ENCODE measurements at regions not wholly inside any gene's neighbourhood (a gene's known extent, or its start where the extent isn't known, plus 50 kb on each side); places are given as distances from the start of the nearest gene placed in this dataset.

DNA sequence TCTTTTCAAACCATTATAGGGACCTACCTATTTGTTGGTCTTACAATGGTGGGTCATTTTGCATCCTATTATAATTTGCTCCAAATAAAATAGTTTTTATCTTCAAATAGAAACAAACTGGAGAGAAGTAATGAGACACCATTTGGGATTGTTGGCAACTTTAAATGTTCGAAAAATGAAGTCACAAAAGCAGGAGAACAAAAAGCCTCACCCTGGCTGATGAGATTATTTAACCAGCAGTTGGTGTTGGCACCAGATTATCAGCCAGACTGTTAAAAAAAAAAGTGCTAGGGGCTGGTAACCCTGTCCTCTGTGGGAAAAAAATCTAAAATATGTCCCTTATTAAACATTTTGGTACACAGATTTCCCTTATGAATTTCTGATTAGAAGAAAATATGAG is 100.3 kb downstream of the DCK start:
- TF ChIP-seq, protein P1, sequence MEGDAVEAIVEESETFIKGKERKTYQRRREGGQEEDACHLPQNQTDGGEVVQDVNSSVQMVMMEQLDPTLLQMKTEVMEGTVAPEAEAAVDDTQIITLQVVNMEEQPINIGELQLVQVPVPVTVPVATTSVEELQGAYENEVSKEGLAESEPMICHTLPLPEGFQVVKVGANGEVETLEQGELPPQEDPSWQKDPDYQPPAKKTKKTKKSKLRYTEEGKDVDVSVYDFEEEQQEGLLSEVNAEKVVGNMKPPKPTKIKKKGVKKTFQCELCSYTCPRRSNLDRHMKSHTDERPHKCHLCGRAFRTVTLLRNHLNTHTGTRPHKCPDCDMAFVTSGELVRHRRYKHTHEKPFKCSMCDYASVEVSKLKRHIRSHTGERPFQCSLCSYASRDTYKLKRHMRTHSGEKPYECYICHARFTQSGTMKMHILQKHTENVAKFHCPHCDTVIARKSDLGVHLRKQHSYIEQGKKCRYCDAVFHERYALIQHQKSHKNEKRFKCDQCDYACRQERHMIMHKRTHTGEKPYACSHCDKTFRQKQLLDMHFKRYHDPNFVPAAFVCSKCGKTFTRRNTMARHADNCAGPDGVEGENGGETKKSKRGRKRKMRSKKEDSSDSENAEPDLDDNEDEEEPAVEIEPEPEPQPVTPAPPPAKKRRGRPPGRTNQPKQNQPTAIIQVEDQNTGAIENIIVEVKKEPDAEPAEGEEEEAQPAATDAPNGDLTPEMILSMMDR (conservative IDR thresholded peaks at IDR 0.05 in 1 of 2, IDR thresholded peaks at IDR 0.05 in 1 of 2; ENCODE audit: low read depth in 1 of 2, low read length in 2 of 2) = no peak
- TF ChIP-seq EZH2 (IDR thresholded peaks at IDR 0.05; ENCODE audit: low read length, missing control alignments) = no peak
